DMS153 (cell line): ENCODE measurements at regions not wholly inside any gene's neighbourhood (a gene's known extent, or its start where the extent isn't known, plus 50 kb on each side); places are given as distances from the start of the nearest gene placed in this dataset.
"Not testable (repeated sequence)": the region's sequence is repeated elsewhere in the genome, so short reads cannot be mapped to it uniquely, and the experiment has no call there.

Experiments used
- DNase-seq: peaks from one replicate; lab custom pipeline; 2025; lab: John Stamatoyannopoulos, UW

DNA sequence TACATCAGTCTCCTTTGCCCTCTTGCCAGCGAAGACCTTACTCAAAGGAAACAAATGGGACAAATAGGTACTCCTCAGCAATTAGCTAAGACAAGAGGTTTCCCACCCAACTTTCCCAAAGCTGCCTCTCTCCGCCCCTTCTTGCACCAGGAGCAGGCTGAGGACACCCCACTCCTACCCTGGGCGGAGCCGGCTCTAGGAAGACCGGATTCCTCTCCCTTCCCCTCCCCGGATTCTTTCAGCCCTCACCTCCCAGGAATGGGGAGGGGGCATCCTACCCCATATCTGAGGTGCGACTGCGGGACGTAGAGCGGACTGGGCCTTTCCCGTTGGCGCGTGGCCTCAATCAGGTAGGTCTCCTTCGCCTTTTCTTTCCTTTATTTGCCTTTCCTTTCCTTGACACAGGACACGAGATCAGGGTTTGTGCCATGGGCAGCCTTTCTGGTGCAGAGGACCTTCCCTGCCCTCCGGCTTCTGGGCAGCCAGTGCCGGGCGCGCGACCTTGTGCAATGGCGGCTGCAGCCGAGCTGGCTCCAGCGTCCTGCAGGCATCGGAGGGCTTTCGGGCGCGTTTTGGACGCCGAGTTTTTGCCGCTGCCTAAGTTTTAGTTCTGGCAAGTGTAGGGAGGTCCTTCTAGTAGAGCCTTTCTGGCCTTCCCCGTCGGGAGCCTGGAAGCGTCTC is 279.9 kb downstream of the PLS3 start:
- not testable (repeated sequence) for DNase-seq

DNA sequence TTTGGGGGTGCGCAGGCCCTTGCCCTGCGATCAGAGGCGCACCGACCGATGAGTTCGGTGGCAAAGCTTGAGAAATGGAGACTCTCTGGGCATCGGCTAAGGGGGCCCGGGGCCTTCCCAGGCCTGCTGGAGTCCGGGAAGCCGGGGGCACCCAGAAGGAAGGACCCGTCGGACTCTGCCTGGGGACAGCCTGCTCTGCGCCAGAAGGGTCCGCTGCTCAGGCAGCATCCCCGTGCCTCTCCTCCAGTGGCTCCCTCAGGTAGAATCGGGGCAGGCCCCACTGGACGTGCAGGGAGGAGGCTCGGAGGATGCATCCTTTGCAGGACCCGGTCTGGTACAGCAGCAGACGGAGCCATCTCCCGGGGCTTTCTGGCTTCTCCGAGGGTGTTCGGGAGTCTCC is 290.0 kb downstream of the PLS3 start:
- not testable (repeated sequence) for DNase-seq

DNA sequence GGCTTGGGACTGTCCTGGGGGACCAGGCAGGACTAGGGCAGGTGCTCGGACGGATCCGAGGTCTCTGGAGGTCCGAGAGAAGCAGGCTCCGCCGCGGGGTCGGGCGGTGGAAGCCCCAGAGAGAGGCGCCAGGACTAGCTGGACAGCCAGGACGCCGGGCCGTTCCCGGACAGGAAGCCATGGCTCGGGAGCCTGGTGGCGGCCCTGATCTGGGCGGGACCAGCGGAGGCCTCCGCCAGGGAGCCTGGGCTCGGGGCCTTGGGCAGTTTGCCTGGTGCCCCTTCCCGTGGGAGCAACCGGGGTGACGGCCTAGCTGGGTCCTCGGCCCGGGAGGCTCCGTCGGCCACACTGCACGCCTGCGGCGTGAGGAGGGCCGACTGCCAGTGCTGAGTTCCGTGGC is 292.3 kb downstream of the PLS3 start:
- DNase-seq: not testable (repeated sequence)

DNA sequence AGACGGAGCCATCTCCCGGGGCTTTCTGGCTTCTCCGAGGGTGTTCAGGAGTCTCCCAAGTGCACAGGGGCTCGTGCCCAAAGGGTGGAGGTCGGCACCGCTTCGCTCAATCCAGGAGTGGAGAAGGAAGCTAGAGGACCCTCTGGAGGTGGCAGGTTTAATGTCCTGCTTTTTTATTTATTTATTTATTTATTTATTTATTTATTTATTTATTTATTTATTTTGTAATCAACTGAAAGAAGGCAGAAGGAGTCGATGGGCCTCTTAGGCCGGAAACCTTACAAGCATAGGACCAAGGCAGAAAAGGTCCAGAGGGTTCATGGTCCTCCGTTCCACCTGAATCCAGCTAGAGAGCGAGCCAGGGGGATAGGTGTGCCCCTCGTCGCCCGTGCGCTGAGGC is 289.4 kb upstream of the AGTR2 start:
- not testable (repeated sequence) for DNase-seq

DNA sequence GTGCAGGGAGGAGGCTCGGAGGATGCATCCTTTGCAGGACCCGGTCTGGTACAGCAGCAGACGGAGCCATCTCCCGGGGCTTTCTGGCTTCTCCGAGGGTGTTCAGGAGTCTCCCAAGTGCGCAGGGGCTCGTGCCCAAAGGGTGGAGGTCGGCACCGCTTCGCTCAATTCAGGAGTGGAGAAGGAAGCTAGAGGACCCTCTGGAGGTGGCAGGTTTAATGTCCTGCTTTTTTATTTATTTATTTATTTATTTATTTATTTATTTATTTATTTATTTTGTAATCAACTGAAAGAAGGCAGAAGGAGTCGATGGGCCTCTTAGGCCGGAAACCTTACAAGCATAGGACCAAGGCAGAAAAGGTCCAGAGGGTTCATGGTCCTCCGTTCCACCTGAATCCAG is 286.4 kb upstream of the AGTR2 start:
- DNase-seq: not testable (repeated sequence)

DNA sequence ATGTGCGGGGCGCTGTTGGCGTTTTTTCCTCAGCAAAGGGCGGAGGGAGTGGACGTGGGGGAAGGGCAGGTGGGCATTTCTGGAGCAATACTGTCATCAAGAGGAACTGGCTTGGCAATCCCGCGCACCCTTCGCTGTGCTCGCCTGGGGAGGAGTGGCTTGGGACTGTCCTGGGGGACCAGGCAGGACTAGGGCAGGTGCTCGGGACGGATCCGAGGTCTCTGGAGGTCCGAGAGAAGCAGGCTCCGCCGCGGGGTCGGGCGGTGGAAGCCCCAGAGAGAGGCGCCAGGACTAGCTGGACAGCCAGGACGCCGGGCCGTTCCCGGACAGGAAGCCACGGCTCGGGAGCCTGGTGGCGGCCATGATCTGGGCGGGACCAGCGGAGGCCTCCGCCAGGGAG is 282.5 kb upstream of the AGTR2 start:
- DNase-seq: not testable (repeated sequence)

DNA sequence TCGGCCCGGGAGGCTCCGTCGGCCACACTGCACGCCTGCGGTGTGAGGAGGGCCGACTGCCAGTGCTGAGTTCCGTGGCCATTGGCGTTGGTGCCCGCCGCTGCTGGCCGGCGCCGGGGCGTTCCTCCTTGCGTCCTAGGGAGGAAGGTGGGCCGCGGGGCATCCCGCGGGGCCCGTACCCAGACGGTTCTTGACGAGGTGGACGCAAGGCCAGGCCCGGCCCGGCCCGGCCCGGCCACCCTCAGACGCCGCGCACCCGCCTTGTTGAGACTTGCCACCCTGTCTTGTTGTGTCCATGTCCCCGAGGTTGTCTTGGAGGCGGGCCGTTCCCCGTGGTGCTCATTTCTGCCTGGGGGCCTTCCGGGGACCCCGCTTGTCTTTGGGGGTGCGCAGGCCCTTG is 282.0 kb upstream of the AGTR2 start:
- DNase-seq: not testable (repeated sequence)

DNA sequence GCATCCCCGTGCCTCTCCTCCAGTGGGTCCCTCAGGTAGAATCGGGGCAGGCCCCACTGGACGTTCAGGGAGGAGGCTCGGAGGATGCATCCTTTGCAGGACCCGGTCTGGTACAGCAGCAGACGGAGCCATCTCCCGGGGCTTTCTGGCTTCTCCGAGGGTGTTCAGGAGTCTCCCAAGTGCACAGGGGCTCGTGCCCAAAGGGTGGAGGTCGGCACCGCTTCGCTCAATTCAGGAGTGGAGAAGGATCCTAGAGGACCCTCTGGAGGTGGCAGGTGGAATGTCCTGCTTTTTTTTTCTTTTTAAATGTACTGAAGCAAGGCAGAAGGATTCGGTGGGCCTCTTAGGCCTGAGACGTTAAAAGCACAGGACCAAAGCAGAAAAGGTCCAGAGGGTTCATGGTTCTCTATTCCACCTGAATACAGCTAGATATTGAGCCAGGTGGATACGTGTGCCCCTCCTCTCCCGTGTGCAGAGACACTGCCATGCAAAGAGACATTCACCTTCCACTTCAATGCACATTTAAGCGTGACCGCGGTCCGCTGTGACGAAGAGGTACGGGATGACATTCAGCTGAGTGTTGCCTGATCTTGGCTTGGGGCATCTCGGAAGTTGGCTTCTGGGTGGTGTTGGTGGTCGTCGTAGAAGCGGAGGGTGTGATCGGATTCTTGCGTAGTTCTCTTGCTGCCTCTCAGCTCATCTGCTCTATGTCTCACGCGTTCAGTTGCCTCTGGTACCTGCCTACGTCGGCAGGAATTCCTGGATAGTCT is 281.2 kb upstream of the AGTR2 start:
- no peak for DNase-seq

DNA sequence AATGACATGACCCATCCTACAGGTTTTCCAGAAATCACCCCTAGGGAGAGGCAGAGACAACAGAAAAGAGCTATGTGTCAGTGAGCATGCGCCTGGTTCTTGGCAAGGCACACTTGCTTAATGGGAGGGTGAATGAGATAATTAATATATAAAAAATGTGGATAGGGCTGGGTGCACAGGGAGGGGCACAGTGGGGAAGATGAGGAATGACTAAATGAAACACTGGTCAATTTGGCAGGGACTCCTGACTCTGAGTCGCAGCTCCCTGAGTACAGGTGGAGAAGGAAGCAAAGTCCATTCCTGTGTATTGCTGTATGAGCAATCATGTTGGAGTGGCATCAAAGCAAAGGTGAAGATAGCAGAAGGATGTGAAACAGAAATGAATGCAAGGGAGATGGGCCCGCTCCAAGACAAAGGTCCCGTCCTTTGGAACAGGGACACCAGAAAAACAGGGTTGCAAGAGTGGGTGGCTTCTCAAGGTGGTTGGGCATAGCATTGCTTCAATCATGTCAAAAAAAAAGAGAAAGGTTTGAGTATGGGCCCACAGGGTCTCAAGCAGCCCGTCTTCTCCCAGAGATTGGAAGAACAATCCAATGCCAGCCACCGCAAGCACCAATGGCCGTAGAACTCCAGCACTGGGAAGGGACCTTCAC is 278.4 kb upstream of the AGTR2 start:
- DNase-seq: no peak

DNA sequence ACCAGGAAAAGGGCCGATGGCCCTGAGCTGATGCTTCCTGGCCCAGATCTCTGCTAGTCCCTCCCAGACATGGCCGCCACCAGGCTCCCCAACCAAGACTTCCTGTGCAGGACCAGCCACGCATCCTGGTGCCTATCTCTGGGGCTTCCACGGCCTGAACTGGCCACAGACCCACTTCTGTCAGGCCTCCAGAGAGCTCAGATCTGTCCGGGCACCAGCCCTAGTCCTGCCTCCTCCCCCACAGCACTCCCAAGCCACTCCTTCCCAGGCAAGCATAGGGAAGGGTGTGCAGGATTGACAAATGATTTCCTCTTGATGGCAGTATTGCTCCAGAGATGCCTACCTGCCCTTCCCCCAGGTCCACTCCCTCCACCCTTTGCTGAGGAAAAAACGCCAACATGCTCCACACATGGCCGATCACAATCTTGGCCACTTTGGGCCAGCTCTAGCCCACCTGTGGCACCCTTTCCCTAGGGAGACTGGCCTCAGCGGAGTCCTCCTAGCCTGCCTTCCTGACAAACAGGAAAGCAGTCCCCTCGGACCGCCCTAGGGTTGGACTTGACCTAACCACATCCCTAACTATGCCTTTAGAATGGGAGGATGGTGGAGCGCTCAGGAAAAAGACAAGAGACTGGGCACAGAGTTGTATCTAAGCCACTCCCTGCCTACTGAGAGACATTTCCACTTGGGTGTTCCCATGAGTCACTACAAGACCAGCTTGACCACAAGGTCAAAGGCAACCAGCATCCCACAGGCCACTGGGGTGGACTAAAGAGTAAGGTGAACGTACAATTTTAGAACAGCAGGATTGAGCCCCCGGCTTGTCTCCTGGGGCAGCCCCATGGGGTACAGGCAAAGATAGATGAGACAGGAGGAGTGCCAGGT is 277.5 kb upstream of the AGTR2 start:
- peak; percentile 57 for DNase-seq

DNA sequence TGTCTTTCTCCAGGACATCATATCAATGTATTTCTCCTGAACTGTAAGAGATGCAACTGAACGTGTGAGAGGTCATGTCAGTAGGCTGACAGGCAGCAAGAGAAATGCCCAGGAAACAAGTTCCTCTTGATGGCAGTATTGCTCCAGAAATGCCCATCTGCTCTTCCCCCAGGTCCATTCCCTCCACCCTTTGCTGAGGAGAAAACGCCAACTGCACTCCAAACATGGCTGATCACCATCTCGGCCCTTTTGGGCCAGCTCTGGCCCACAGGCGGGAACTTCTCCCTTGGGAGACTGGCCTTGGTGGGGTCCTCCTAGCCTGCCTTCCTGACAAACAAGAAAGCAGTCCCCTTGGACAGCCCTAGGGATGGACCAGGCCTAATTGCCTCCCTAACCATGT is 276.5 kb upstream of the AGTR2 start:
- DNase-seq: peak; percentile 68

DNA sequence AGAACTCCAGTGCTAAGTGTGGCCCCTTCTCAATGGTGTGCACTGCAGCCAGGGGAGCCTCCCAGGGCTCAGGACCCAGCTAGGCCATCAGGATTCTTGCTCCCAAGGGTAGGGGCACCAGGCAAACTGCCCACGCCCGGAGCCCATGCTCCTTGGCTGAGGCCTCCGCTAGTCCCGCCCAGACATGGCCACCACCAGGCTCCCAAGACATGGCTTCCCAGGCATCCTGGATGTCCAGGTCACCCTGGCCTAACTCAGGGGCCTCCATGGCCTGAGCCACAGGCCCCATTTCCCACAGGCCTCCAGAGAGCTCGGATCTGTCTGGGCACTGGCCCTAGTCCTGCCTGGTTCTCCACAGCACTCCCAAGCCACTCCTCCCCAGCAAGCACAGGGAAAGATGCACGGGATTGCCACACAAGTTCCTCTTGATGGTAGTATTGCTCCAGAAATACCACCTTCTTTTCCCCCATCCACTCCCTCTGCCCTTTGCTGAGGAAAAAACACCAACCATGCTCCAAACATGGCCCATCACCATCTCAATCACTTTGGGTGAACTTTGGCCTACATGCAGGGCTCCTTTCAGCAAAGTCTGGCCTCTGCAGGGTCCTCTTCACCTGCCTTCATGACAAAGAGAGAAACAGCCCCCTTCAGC is 274.7 kb upstream of the AGTR2 start:
- DNase-seq: no peak

DNA sequence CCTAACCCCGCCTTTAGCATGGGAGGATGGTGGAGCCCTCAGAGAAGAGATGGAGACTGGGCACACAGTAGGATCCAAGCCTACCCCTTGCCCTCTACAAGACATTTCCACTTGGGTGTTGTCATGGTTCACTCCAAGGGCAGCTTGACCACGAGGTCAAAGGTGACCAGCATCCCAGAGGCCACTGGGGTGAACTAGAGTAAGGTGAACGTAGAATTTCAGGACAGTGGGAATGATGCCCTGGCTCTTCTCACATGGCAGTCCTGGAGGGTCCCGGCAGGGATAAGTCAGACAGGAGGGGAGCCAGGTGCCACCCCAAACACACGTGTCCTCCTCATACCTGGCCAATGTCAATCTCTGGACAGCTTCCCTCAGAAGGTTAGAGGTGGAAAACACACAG is 274.2 kb upstream of the AGTR2 start:
- DNase-seq: no peak

DNA sequence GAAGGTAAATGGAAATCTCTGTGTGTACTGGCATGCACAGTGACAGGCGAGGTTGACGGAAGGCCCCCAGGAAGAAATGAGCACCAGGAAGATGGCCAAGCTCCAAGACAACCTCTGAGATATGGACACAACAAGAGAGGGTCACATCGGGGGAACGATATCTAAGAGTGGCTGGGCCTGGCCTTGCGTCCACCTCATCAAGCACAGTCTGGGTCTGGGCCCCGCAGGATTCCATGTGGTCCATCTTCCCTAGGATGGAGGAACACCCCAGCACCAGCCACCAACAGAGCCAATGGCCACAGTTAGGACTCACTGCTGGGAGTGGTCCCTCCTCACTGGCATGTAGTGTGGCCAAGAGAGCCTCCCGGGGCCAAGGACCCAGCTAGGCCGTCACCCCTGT is 272.6 kb upstream of the AGTR2 start:
- no peak for DNase-seq

DNA sequence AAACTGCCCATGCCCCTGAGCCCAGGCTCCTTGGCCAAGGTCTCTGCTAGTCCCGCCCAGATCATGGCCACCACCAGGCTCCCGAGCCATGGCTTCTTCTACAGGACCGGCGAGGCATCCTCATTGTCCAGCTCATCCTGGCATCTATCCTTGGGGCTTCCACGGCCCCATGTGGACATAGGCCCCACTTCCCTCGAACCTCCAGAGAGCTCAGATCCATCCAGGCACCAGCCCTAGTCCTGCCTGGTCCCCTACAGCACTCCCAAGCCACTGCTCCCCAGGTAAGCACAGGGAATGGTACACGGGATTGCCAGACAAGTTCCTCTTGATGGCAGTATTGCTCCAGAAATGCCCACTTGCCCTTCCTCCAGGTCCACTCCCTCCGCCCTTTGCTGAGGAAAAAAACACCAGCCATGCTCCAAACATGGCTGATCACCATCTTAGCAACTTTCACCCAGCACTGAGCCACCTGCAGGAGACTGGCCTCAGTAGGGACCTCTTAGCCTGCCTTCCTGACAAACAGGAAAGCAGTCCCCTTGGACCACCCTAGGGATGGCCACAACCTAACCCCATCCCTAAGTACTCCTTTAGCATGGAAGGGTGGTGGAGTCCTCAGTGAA is 272.1 kb upstream of the AGTR2 start:
- DNase-seq: peak; percentile 76

DNA sequence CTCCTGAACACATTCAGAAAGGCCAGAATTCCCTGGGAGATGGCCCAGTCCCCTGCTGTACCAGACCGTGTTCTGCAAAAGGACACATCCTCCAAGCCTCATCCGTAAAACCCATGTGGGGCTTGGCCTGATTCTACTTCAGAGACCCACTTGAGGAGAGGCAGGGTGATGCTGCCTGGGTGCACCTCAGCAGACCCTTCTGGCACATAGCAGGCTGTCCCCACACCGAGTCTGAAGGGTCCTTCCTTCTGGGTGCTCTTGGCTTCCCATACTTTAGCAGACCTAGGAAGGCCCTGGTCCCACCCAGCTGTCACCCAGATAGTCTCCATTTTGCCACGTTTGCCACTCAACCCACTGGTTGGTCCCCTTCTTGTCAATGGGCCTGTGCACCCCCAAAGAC is 270.1 kb upstream of the AGTR2 start:
- DNase-seq: no peak

DNA sequence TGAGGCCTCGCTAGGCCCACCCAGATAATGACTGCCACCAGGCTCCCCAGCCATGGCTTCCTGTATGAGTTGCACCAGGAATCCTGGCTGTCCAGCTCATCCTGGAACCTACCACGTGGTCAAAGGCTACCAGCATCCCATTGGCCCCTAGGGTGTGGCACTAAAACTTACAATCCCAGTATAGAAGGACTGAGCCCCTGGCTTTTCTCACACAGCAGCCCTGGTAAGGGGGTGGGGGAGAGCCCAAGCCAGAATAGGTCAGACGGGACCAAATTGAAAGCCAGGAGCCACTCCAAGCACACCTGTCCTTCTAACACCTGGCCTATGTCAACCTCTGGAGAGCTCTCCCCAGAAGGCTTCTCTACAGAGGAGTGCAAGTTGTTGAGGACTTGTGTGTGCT is 269.3 kb upstream of the AGTR2 start:
- no peak for DNase-seq

DNA sequence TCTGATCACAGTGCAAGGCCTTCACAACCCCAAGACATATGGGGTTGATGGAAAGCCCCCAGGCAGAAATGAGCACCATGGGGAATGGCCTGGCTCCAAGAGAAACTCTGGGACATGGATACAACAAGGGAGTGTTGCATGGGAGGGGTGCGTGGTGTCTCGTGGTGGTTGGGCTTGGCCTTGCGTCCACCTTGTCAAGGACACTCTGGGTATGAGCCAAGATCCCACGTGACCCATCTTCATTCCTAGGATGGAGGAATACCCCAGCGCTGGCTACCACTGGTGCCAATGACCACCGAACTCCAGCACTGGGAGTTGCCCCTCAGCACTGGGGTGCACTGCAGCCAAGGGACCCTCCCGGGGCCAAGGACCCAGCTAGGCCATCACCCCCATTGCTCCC is 267.5 kb upstream of the AGTR2 start:
- DNase-seq: no peak

DNA sequence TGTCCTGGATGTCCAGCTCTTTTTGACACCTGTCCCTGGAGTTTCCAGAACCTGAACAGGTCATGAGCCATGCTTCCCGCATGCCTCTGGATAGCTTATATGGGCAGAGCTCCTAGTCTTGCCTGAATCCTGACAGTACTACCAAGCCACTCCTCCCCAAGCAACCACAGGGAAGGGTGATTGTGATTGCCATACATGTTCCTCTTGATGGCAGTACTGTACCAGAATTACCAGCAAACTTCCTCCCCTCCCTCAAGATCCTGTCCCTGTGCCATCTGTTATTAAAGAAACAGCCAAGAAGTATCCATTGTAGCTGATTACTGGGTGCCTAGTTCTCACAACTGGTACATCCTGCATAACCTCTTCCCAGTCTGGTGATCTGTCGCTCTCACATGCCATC is 264.3 kb upstream of the AGTR2 start:
- DNase-seq: no peak

DNA sequence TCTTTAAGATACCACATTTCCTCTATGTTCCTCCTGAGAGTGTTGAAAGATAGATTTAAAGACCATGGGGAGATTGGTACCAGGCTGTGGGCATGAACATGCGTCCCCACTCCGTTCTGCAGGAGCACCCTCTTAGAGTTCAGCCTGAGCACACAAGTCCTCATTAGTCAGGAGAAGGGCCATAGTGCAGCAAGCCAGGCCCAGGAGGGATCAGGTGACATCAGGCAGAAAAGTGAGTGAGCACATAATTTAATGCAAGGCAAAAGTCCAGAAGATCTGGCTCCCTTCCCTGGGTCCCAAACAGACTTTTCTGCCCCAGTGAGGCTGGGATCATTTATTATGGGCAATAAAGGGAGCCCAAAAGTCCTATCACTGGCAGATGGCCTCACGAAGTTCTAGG is 263.7 kb upstream of the AGTR2 start:
- no peak for DNase-seq

DNA sequence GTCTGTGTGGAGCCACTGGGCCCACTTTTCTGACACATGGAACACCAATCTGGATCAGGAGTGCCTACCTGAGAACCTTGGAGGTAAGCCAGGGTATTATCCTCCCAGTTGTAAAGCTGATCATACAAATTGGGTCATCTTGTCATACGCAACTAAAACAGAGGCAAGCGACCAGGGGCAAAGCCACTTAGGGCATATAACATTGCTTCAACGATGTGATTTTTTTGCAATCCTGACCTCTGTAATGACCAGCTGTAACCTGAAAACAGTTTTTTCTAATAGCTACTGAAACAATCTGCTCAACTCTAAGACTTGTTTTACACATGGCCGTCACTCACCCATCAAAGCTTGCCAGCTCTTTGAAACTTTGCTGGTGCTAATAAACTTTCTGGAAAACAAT is 261.5 kb upstream of the AGTR2 start:
- no peak for DNase-seq
